BJ (cell line): ENCODE measurements at regions not wholly inside any gene's neighbourhood (a gene's known extent, or its start where the extent isn't known, plus 50 kb on each side); places are given as distances from the start of the nearest gene placed in this dataset.

Experiments used
- CTCF ChIA-PET: fragments of 350-600 bp; formaldehyde crosslinking; extraction: SDS; loops from one replicate; lab custom pipeline; 2021; ENCODE audit warnings: antibody characterized with exemption, inconsistent platforms; lab: Yijun Ruan, JAX
- POLR2A ChIA-PET: fragments of 300-600 bp; sonication (Branson Sonifier 250); formaldehyde crosslinking; extraction: SDS; loops from one replicate; lab custom pipeline; 2021; ENCODE audit warnings: antibody characterized with exemption; lab: Charles Lee
- DNase-seq: peaks from one replicate; pipeline ENCODE4 v3.0.0-alpha.2; 2011; ENCODE audit warnings: low read depth
- H3K27me3 ChIP-seq: 2 replicates; pipeline ENCODE4 v1.6.0; 2011; ENCODE audit warnings: low read length; ENCODE audit not compliant: control insufficient read depth, insufficient read depth
- H3K36me3 ChIP-seq: 2 replicates; pipeline ENCODE4 v1.5.1; 2011; ENCODE audit warnings: low read length; ENCODE audit not compliant: control insufficient read depth, insufficient read depth
- H3K4me3 ChIP-seq: 2 replicates; pipeline ENCODE4 v1.5.1; 2011; ENCODE audit warnings: low read depth, mild to moderate bottlenecking, control low read depth, low read length
- TF ChIP-seq, protein P1 (sequence below): IDR thresholded peaks from 2 replicates; pipeline ENCODE4 v1.5.1; 2011; ENCODE audit warnings: low read depth, mild to moderate bottlenecking, control low read depth, inconsistent platforms, low read length, moderate library complexity; ENCODE audit not compliant: insufficient read depth

DNA sequence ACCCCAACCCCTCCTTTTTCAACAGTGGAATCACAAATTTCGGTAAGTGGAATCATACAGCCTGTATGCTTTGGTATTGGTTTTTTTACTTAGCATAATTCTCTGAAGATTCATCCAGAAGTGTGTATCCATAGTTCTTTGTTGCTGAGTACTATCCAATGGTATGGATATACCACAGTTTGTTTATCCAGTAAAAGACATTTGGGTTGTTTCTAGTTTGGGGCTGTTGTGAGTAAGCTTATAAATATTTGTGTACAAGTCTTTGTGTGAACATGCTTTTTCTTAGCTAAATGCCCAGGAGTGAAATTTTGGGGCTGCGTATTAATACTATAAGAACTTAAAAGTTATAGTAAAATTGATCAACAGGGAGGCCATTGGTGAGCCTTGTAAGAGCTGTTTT is 57.5 kb upstream of the GC start:
- ChIA-PET CTCF (no interaction called here), POLR2A (no interaction called here)
- Histone ChIP-seq H3K27me3 (no peaks in the 10 kb centered on the region), H3K4me3 (no peak overlapping the region), H3K36me3 (no peaks in the 10 kb centered on the region)
- TF ChIP-seq, protein P1, sequence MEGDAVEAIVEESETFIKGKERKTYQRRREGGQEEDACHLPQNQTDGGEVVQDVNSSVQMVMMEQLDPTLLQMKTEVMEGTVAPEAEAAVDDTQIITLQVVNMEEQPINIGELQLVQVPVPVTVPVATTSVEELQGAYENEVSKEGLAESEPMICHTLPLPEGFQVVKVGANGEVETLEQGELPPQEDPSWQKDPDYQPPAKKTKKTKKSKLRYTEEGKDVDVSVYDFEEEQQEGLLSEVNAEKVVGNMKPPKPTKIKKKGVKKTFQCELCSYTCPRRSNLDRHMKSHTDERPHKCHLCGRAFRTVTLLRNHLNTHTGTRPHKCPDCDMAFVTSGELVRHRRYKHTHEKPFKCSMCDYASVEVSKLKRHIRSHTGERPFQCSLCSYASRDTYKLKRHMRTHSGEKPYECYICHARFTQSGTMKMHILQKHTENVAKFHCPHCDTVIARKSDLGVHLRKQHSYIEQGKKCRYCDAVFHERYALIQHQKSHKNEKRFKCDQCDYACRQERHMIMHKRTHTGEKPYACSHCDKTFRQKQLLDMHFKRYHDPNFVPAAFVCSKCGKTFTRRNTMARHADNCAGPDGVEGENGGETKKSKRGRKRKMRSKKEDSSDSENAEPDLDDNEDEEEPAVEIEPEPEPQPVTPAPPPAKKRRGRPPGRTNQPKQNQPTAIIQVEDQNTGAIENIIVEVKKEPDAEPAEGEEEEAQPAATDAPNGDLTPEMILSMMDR: no peak
- no peak for DNase-seq

DNA sequence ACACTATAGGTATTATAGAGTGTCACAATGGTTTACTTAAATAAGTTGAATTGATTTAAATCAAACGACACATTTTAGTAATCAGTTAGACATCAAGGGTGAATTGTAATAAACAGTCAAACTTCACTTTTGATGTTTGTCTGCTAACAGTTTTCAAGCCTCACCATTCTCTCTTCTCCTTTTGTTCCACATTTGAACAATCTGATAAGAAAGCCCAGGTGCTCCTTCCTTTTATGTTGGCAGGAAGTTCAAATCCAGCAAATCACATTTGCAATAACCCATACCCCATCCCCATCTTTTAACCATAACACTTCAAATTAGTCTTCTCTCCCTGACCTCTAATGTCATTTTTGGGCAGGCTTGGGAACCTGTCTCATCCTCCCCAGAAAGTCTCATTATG is 63.4 kb upstream of the GC start:
- TF ChIP-seq, protein P1: no peak
- no peak for DNase-seq
- ChIA-PET CTCF (no interaction called here), POLR2A (no interaction called here)
- no peaks in the 10 kb centered on the region for H3K36me3 ChIP-seq
- no peak overlapping the region for H3K4me3 ChIP-seq
- no peaks in the 10 kb centered on the region for H3K27me3 ChIP-seq

GRCh38 chr4:71855944-71856343 is 72.1 kb upstream of the GC start:
- ChIA-PET POLR2A (no interaction called here), CTCF (no interaction called here)
- Histone ChIP-seq H3K27me3 (no peaks in the 10 kb centered on the region), H3K4me3 (no peak overlapping the region), H3K36me3 (no peaks in the 10 kb centered on the region)
- TF ChIP-seq, protein P1: no peak
- no peak for DNase-seq

DNA sequence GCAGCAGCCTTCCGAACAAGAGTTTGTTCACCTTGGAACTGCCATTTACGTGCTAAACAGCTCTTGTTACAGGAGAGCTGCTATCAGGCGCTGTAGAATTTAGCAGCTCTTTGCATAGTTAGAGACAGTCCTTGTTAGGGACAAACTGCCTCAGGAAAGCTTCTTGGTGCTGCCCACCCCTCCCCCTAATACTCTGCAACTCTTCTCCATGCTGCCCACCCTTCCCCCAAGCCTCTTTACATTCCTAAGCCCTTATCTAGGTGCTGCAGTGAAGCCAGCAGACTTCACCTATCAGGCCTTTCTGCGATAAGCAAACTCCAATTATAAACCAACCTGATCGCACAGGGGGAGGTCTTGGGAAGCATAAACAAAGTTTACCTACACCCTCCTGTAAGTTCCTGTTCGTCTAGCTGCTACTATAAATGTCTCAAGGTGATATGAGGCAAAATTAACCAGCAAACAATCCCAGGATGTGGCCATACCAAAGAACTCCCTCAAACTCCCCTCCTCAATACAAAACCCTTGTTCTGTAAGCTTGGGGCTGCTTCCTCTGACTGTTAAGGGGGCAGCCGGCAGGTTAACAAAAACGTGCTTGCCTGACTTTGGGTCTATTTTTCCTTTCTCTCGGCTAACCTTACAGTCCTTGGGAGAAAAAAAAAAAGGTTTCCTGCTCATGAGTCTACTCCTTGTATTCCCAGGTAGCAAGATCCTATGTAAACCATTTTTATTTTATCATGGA is 74.0 kb upstream of the GC start:
- no peaks in the 10 kb centered on the region for H3K27me3 ChIP-seq
- H3K36me3 ChIP-seq: no peaks in the 10 kb centered on the region
- no peak for DNase-seq
- TF ChIP-seq, protein P1: no peak
- ChIA-PET POLR2A (no interaction called here), CTCF (interaction anchor here (0.7 kb wide), 1 partner anchor 12 kb away, joined by 4 read pairs; no protein-coding TSS in a partner anchor)
- no peak overlapping the region for H3K4me3 ChIP-seq

DNA sequence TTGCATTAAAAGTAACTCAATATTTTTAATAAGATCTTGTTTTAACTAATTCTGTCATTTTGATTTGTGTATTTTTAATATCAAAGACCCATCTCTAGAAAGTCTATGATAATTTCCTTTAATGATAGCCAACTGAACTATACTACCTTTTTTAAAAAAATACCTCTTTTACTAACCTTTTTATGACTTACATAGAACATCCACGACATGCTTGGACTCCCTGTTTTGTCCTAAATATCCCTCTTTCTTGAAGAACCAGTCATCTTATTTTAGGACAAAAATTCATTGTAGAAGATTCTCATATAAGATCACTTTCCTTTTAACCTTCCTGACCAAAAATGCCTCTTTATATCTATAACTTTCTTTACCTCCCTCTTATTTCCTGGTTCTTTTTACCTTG is 76.8 kb upstream of the GC start:
- POLR2A ChIA-PET: no interaction called here
- CTCF ChIA-PET: no interaction called here
- DNase-seq: no peak
- TF ChIP-seq, protein P1: no peak
- H3K36me3 ChIP-seq: no peaks in the 10 kb centered on the region
- no peaks in the 10 kb centered on the region for H3K27me3 ChIP-seq
- H3K4me3 ChIP-seq: no peak overlapping the region
